Aorta (tissue), 5 donors: ENCODE measurements at regions not wholly inside any gene's neighbourhood (a gene's known extent, or its start where the extent isn't known, plus 50 kb on each side); places are given as distances from the start of the nearest gene placed in this dataset.

Source experiments
- ATAC-seq: fragments of 200-7000 bp; cut with Tn5 transposase; one replicate; pipeline ENCODE4 v1.9.1; 2022; ENCODE audit warnings: moderate library complexity; ENCODE audit not compliant: low FRiP score
- DNase-seq, 2 donors: peaks; one replicate each; pipeline ENCODE4 v3.0.0-alpha.2; 2020
- H3K27ac ChIP-seq, 2 donors: one replicate each; pipeline ENCODE4 v1.5.1; 2013; ENCODE audit warnings: low read length in 2 of 2, mild to moderate bottlenecking in 2 of 2, moderate library complexity in 2 of 2, control low read depth in 1 of 2, inconsistent platforms in 1 of 2, low read depth in 1 of 2
- H3K27me3 ChIP-seq, 2 donors: one replicate each; pipeline ENCODE4 v1.6.1; 2013; ENCODE audit warnings: control low read depth in 1 of 2, low read length in 1 of 2, mild to moderate bottlenecking in 1 of 2, moderate library complexity in 1 of 2; ENCODE audit not compliant: insufficient read depth in 2 of 2, control insufficient read depth in 1 of 2
- H3K36me3 ChIP-seq, 2 donors: one replicate each; pipeline ENCODE4 v1.6.1; 2013; ENCODE audit warnings: control low read depth in 1 of 2, low read length in 1 of 2, mild to moderate bottlenecking in 1 of 2; ENCODE audit not compliant: insufficient read depth in 2 of 2, control insufficient read depth in 1 of 2
- H3K4me1 ChIP-seq, 2 donors: one replicate each; pipeline ENCODE4 v1.6.1; 2013; ENCODE audit warnings: low read length in 2 of 2, control low read depth in 1 of 2, mild to moderate bottlenecking in 1 of 2, moderate library complexity in 1 of 2; ENCODE audit not compliant: insufficient read depth in 2 of 2, control insufficient read depth in 1 of 2
- H3K4me3 ChIP-seq, 2 donors: one replicate each; pipeline ENCODE4 v1.5.1; 2013; ENCODE audit warnings: low read length in 2 of 2, control low read depth in 1 of 2, mild to moderate bottlenecking in 1 of 2
- H3K9me3 ChIP-seq: one replicate; pipeline ENCODE4 v1.6.1; 2013; ENCODE audit warnings: mild to moderate bottlenecking, low read length; ENCODE audit not compliant: control insufficient read depth
- WGBS, 2 donors: extraction: QIAGEN DNeasy Blood & Tissue Kit; methylation state at CpG; one replicate each; pipeline ENCODE4 v1.1.7; 2013; 5-methylcytosine and 5-hydroxymethylcytosine counted together
- intact Hi-C, 2 donors: fragments of 100-400 bp; cut with DNase I; formaldehyde crosslinking; loops; one replicate each; pipeline versions ENCODE4 v1.14.2 to v1.15.0; 2022
- donor health status: healthy with polysubstance abuse.
- donor health status: Bipolar disorder and iron deficiency.
- donor health status: DM: no; HTN: no; CAD: no.
- donor health status: DM: no; HTN: no; CAD: no.
- donor health status: DM: yes; HTN: yes; CAD: no.

- ATAC-seq (no peak), DNase-seq (no peak)
- 87 to 94% methylated on average over 5 of the region's 5 CpGs for WGBS, 2 donors
- H3K4me1 ChIP-seq = peaks cover 0 to 2% of the 10 kb centered on the region in 2 donors
- H3K4me3 ChIP-seq = no peak overlapping the region
- intact Hi-C loops = loop anchor here (5.0 kb wide), 3 partner anchors 88 to 288 kb away; partner anchors contain the start of gene NGF (in 1 of the 2)
- H3K27me3 ChIP-seq = no peaks in the 10 kb centered on the region
- H3K36me3 ChIP-seq = no peaks in the 10 kb centered on the region
- H3K9me3 ChIP-seq = no peaks in the 10 kb centered on the region
- H3K27ac ChIP-seq = no peak overlapping the region
These were observed 87.4 kb upstream of the NGF start for GRCh38 chr1:115425442-115425841.

- no peaks in the 10 kb centered on the region for H3K9me3 ChIP-seq
- intact Hi-C loops = no loop called here
- peaks cover 0 to 2% of the 10 kb centered on the region in 2 donors for H3K4me1 ChIP-seq
- no peak overlapping the region for H3K4me3 ChIP-seq
- DNase-seq (no peak), ATAC-seq (no peak)
- no peaks in the 10 kb centered on the region for H3K27me3 ChIP-seq
- H3K36me3 ChIP-seq = no peaks in the 10 kb centered on the region
- WGBS, 2 donors = 42 to 59% methylated on average over 5 of the region's 5 CpGs
- H3K27ac ChIP-seq = no peak overlapping the region
These were observed 85.7 kb upstream of the NGF start for GRCh38 chr1:115423776-115424175.

GRCh38 chr1:115419571-115419970, 81.5 kb upstream of the NGF start:
- no peak for DNase-seq
- H3K27me3 ChIP-seq = no peaks in the 10 kb centered on the region
- H3K36me3 ChIP-seq = no peaks in the 10 kb centered on the region
- H3K4me3 ChIP-seq = no peak overlapping the region
- peaks cover 2% of the 10 kb centered on the region for H3K9me3 ChIP-seq
- H3K4me1 ChIP-seq = no peaks in the 10 kb centered on the region
- ATAC-seq = no peak
- H3K27ac ChIP-seq = no peak overlapping the region
- intact Hi-C loops = no loop called here
- 63 to 85% methylated on average over 3 of the region's 3 CpGs for WGBS, 2 donors

- Histone ChIP-seq H3K27me3 (no peaks in the 10 kb centered on the region), H3K27ac (no peak overlapping the region), H3K36me3 (no peaks in the 10 kb centered on the region), H3K4me3 (no peak overlapping the region), H3K4me1 (no peaks in the 10 kb centered on the region), H3K9me3 (peaks cover 2% of the 10 kb centered on the region)
- ATAC-seq (no peak), DNase-seq (no peak)
- intact Hi-C loops = no loop called here
- 95 to 96% methylated on average over 3 of the region's 3 CpGs for WGBS, 2 donors
These were observed 75.6 kb upstream of the NGF start for GRCh38 chr1:115413621-115414020.

- no peak overlapping the region for H3K27ac ChIP-seq
- no peak for DNase-seq
- no peaks in the 10 kb centered on the region for H3K27me3 ChIP-seq
- H3K4me3 ChIP-seq = no peak overlapping the region
- intact Hi-C loops = no loop called here
- ATAC-seq = no peak
- 94 to 98% methylated on average over 3 of the region's 3 CpGs for WGBS, 2 donors
- H3K9me3 ChIP-seq = peaks cover 2% of the 10 kb centered on the region
- no peaks in the 10 kb centered on the region for H3K36me3 ChIP-seq
- no peaks in the 10 kb centered on the region for H3K4me1 ChIP-seq
These were observed 75.2 kb upstream of the NGF start for GRCh38 chr1:115413208-115413607.

- Histone ChIP-seq H3K27me3 (no peaks in the 10 kb centered on the region), H3K4me1 (no peaks in the 10 kb centered on the region), H3K4me3 (no peak overlapping the region), H3K36me3 (no peaks in the 10 kb centered on the region), H3K27ac (no peak overlapping the region), H3K9me3 (peaks cover 2% of the 10 kb centered on the region)
- WGBS, 2 donors = 97 to 99% methylated on average over 1 of the region's 1 CpG
- DNase-seq (no peak), ATAC-seq (no peak)
- intact Hi-C loops = no loop called here
These were observed 74.7 kb upstream of the NGF start for GRCh38 chr1:115412733-115413132.

GRCh38 chr1:115412286-115412685, 74.2 kb upstream of the NGF start:
- Histone ChIP-seq H3K4me1 (no peaks in the 10 kb centered on the region), H3K4me3 (no peak overlapping the region), H3K9me3 (peaks cover 2% of the 10 kb centered on the region), H3K36me3 (no peaks in the 10 kb centered on the region), H3K27ac (no peak overlapping the region), H3K27me3 (no peaks in the 10 kb centered on the region)
- no peak for DNase-seq
- intact Hi-C loops = no loop called here
- no peak for ATAC-seq

- H3K4me1 ChIP-seq = no peaks in the 10 kb centered on the region
- H3K36me3 ChIP-seq = no peaks in the 10 kb centered on the region
- DNase-seq = no peak
- WGBS, 2 donors = 77 to 79% methylated on average over 1 of the region's 1 CpG
- no peak overlapping the region for H3K4me3 ChIP-seq
- H3K27ac ChIP-seq = no peak overlapping the region
- intact Hi-C loops = no loop called here
- ATAC-seq = peak; percentile 81
- no peaks in the 10 kb centered on the region for H3K27me3 ChIP-seq
- H3K9me3 ChIP-seq = peaks cover 2% of the 10 kb centered on the region
These were observed 73.5 kb upstream of the NGF start for GRCh38 chr1:115411371-115412063.

GRCh38 chr1:115409094-115410015, 71.3 kb upstream of the NGF start:
- Histone ChIP-seq H3K4me3 (no peak overlapping the region), H3K36me3 (no peaks in the 10 kb centered on the region), H3K9me3 (no peaks in the 10 kb centered on the region), H3K4me1 (no peaks in the 10 kb centered on the region), H3K27ac (peak overlapping the region in 1 of 2 donors; percentile 25), H3K27me3 (no peaks in the 10 kb centered on the region)
- ATAC-seq (no peak), DNase-seq (no peak)
- 55 to 62% methylated on average over 7 of the region's 7 CpGs for WGBS, 2 donors
- intact Hi-C loops = no loop called here
